MM.1S (cell line): ENCODE measurements at regions not wholly inside any gene's neighbourhood (a gene's known extent, or its start where the extent isn't known, plus 50 kb on each side); places are given as distances from the start of the nearest gene placed in this dataset.

Experiments used
- DNase-seq: peaks from one replicate; pipeline ENCODE4 v3.0.0-alpha.2; 2015
- H2AFZ ChIP-seq: fragments of 300-600 bp; sonication (generic); 2 replicates; pipeline ENCODE4 v1.6.0; 2016; ENCODE audit warnings: antibody characterized with exemption, low read length
- H3F3A ChIP-seq: fragments of 300-600 bp; sonication (generic); 2 replicates; pipeline ENCODE4 v1.6.1; 2016; ENCODE audit warnings: mild to moderate bottlenecking, antibody characterized with exemption, low read length, moderate library complexity, mixed read lengths; ENCODE audit not compliant: insufficient read depth
- H3K27ac ChIP-seq: fragments of 300-600 bp; sonication (generic); 2 replicates; pipeline ENCODE4 v1.5.1; 2016; ENCODE audit warnings: mild to moderate bottlenecking, low read length
- H3K27me3 ChIP-seq: fragments of 300-600 bp; sonication (generic); replicated peaks from 2 replicates; pipeline ENCODE4 v1.6.0; 2016; ENCODE audit warnings: low read length; ENCODE audit not compliant: insufficient read depth
- H3K36me3 ChIP-seq: fragments of 300-600 bp; sonication (generic); replicated peaks from 2 replicates; pipeline ENCODE4 v1.6.1; 2016; ENCODE audit warnings: mild to moderate bottlenecking, low read length, mixed read lengths; ENCODE audit not compliant: insufficient read depth
- H3K4me1 ChIP-seq: fragments of 300-600 bp; sonication (generic); 2 replicates; pipeline ENCODE4 v1.6.1; 2016; ENCODE audit warnings: low read length, mixed read lengths
- H3K4me2 ChIP-seq: fragments of 300-600 bp; sonication (generic); 2 replicates; pipeline ENCODE4 v1.6.0; 2016; ENCODE audit warnings: low read depth, low read length
- H3K4me3 ChIP-seq: fragments of 300-600 bp; sonication (generic); 2 replicates; pipeline ENCODE4 v1.5.1; 2016; ENCODE audit warnings: low read length, mixed read lengths
- H3K79me2 ChIP-seq: fragments of 300-600 bp; sonication (generic); 2 replicates; pipeline ENCODE4 v1.6.1; 2016; ENCODE audit warnings: mixed run types, low read length, mixed read lengths
- H3K9ac ChIP-seq: fragments of 300-600 bp; sonication (generic); 2 replicates; pipeline ENCODE4 v1.6.1; 2016; ENCODE audit warnings: low read length, mixed read lengths
- H3K9me2 ChIP-seq: fragments of 300-600 bp; sonication (generic); replicated peaks from 2 replicates; pipeline ENCODE4 v1.6.1; 2016; ENCODE audit warnings: mild to moderate bottlenecking, low read length, mixed read lengths; ENCODE audit not compliant: insufficient read depth
- H3K9me3 ChIP-seq: fragments of 300-600 bp; sonication (generic); replicated peaks from 2 replicates; pipeline ENCODE4 v1.6.1; 2016; ENCODE audit warnings: mild to moderate bottlenecking, low read length, mixed read lengths; ENCODE audit not compliant: insufficient read depth
- H4K20me1 ChIP-seq: fragments of 300-600 bp; sonication (generic); 2 replicates; pipeline ENCODE4 v1.6.1; 2016; ENCODE audit warnings: mild to moderate bottlenecking, low read length, moderate library complexity, mixed read lengths; ENCODE audit not compliant: insufficient read depth
- CTCF ChIP-seq: fragments of 300-600 bp; sonication (generic); IDR thresholded peaks from 2 replicates; pipeline ENCODE4 v1.5.1; 2016; ENCODE audit warnings: antibody characterized with exemption, low read length, mixed read lengths
- EZH2 ChIP-seq: fragments of 300-600 bp; sonication (generic); optimal IDR thresholded peaks from 2 replicates; pipeline ENCODE3; 2017; ENCODE audit warnings: low read depth, mild to moderate bottlenecking, antibody characterized with exemption, low read length, mixed read lengths
- EZH2phosphoT487 ChIP-seq: fragments of 300-600 bp; sonication (generic); IDR thresholded peaks from 2 replicates; pipeline ENCODE4 v1.6.1; 2018; ENCODE audit warnings: antibody characterized with exemption, low read length

- no peak overlapping the region for H3K9ac ChIP-seq
- H3K79me2 ChIP-seq = no peaks in the 10 kb centered on the region
- H2AFZ ChIP-seq = no peak overlapping the region
- no peaks in the 10 kb centered on the region for H3F3A ChIP-seq
- H3K4me1 ChIP-seq = 0 out of 2 replicates have a peak, but pooled peaks cover 5% of the 10 kb centered on the region
- H4K20me1 ChIP-seq = no peaks in the 10 kb centered on the region
- DNase-seq = no peak
- H3K4me2 ChIP-seq = no peak overlapping the region
- H3K27me3 ChIP-seq = no peaks in the 10 kb centered on the region
- H3K36me3 ChIP-seq = no peaks in the 10 kb centered on the region
- H3K9me2 ChIP-seq = no peaks in the 10 kb centered on the region
- no peak overlapping the region for H3K4me3 ChIP-seq
- no peak overlapping the region for H3K27ac ChIP-seq
- no peaks in the 10 kb centered on the region for H3K9me3 ChIP-seq
- no peak for TF ChIP-seq EZH2phosphoT487
- TF ChIP-seq CTCF = no peak
- no peak for TF ChIP-seq EZH2
Observed at GRCh38 chr2:165022781-165023180, 67.5 kb upstream of the SLC38A11 start.

GRCh38 chr2:165017966-165018596, 62.8 kb upstream of the SLC38A11 start:
- H3K79me2 ChIP-seq = no peaks in the 10 kb centered on the region
- peaks cover 13% of the 10 kb centered on the region; the same call in 1 of the 2 replicates for H3K4me1 ChIP-seq
- TF ChIP-seq CTCF (no peak), EZH2 (no peak), EZH2phosphoT487 (no peak)
- no peaks in the 10 kb centered on the region for H3F3A ChIP-seq
- no peak overlapping the region for H2AFZ ChIP-seq
- H3K36me3 ChIP-seq = no peaks in the 10 kb centered on the region
- no peak overlapping the region for H3K27ac ChIP-seq
- no peak overlapping the region for H3K4me3 ChIP-seq
- H3K9me3 ChIP-seq = no peaks in the 10 kb centered on the region
- no peak for DNase-seq
- no peak overlapping the region for H3K9ac ChIP-seq
- H3K4me2 ChIP-seq = no peak overlapping the region
- no peaks in the 10 kb centered on the region for H3K9me2 ChIP-seq
- no peaks in the 10 kb centered on the region for H3K27me3 ChIP-seq
- H4K20me1 ChIP-seq = no peaks in the 10 kb centered on the region

- peaks cover 13% of the 10 kb centered on the region; the same call in 1 of the 2 replicates for H3K4me1 ChIP-seq
- no peaks in the 10 kb centered on the region for H3K36me3 ChIP-seq
- H3K4me3 ChIP-seq = no peak overlapping the region
- no peaks in the 10 kb centered on the region for H3K79me2 ChIP-seq
- no peaks in the 10 kb centered on the region for H3K27me3 ChIP-seq
- peak overlapping the region; percentile 46 for H3K4me2 ChIP-seq
- H3K9me3 ChIP-seq = no peaks in the 10 kb centered on the region
- peak overlapping the region; percentile 34; the same call in 1 of the 2 replicates for H2AFZ ChIP-seq
- H3K9ac ChIP-seq = no peak overlapping the region
- DNase-seq = peak; percentile 76
- TF ChIP-seq CTCF (peak; percentile 85), EZH2 (no peak)
- no peaks in the 10 kb centered on the region for H3K9me2 ChIP-seq
- no peaks in the 10 kb centered on the region for H4K20me1 ChIP-seq
- no peak overlapping the region for H3K27ac ChIP-seq
- H3F3A ChIP-seq = no peaks in the 10 kb centered on the region
Observed at GRCh38 chr2:165016772-165017411, 61.6 kb upstream of the SLC38A11 start.
